Fibroblast of pulmonary artery (primary cell): ENCODE measurements at regions not wholly inside any gene's neighbourhood (a gene's known extent, or its start where the extent isn't known, plus 50 kb on each side); places are given as distances from the start of the nearest gene placed in this dataset.

Experiments used
- DNase-seq: peaks from one replicate; pipeline ENCODE4 v3.0.0-alpha.2; 2010; ENCODE audit warnings: low read depth
- H3K4me3 ChIP-seq: replicated peaks from 2 replicates; pipeline ENCODE4 v1.5.1; 2011; ENCODE audit warnings: low read depth, mild to moderate bottlenecking, control low read depth, low read length, moderate library complexity
- TF ChIP-seq, protein P1 (sequence below): IDR thresholded peaks from 2 replicates; pipeline ENCODE4 v1.5.1; 2011; ENCODE audit warnings: mild to moderate bottlenecking, control low read depth, low read length, inconsistent platforms; ENCODE audit errors: missing control alignments

DNA sequence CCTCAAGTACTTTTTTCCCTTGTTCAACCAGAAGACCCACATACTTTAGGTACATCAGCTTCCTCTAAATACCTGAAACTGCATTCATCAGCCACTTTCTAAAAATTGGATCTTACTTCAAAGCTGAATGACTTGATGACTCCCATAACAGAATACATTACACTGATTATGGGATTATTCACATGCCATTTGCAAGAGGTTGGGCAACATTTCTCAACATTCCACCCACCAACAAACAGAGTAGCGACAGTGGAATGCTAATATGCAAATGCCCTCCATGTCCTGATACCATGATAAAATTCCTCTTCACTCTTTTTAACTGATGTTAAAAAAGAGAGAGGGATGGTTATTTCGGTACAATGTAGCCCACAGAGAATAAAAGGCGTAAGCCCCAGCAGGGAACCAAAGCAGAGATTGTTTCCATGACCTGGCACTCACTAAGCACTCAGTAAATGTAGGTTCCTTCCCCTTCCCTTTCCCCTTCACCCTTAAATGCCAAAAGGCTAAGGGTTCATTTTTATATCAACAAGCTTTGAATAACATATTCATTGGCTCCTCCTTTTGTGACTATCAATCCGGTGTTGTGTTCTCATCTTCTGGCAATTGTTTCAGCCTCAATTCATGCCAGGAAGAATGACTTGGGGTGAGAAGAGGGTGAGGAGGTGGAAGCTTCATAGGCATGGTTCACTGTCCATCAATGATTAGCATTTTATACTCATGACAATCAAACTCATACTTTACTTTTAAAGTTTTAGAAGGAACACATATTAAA, 317.2 kb downstream of the DHX15 start:
- DNase-seq: peak; percentile 10
- TF ChIP-seq, protein P1, sequence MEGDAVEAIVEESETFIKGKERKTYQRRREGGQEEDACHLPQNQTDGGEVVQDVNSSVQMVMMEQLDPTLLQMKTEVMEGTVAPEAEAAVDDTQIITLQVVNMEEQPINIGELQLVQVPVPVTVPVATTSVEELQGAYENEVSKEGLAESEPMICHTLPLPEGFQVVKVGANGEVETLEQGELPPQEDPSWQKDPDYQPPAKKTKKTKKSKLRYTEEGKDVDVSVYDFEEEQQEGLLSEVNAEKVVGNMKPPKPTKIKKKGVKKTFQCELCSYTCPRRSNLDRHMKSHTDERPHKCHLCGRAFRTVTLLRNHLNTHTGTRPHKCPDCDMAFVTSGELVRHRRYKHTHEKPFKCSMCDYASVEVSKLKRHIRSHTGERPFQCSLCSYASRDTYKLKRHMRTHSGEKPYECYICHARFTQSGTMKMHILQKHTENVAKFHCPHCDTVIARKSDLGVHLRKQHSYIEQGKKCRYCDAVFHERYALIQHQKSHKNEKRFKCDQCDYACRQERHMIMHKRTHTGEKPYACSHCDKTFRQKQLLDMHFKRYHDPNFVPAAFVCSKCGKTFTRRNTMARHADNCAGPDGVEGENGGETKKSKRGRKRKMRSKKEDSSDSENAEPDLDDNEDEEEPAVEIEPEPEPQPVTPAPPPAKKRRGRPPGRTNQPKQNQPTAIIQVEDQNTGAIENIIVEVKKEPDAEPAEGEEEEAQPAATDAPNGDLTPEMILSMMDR: no peak
- H3K4me3 ChIP-seq: no peak overlapping the region

DNA sequence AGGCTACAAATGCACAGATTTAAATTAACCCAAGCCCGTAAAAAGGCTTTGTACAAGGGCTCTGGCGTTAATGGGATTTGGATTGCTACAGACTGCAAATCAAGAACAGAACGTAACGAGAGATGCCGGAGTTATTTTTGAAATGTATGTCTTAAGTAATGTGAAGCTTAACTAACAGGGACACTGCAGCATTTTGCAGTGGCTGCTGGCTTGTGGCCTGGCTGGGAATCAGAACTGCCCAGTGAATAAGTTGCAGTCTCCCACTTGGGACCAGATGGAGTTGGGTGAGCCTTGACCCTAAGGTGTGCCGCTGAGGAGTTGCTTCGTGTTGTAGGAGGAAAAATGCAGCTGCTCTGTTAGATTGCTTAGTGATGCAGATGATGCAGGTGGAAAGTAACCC, 318.4 kb downstream of the DHX15 start:
- DNase-seq: no peak
- TF ChIP-seq, protein P1: no peak
- no peak overlapping the region for H3K4me3 ChIP-seq

DNA sequence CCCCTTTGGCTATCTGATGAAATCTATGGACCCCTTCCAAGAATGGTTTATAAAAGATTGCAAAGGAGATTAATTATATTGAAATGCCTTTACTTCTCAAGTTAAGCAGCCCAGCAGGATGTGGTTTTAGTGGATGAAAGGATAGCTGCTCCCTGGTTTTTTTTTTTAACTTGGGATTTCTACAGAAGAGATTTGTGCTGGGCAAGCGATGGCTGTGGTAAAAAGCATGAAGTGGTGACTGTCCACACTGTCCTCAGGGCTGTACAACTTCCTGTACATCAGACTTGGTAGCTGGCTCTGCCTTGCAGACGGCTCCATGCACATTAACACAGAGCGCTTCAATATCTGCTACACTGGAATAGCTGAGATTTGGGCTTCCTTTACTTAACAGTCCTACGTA, 321.7 kb downstream of the DHX15 start:
- TF ChIP-seq, protein P1: no peak
- no peak overlapping the region for H3K4me3 ChIP-seq
- no peak for DNase-seq

DNA sequence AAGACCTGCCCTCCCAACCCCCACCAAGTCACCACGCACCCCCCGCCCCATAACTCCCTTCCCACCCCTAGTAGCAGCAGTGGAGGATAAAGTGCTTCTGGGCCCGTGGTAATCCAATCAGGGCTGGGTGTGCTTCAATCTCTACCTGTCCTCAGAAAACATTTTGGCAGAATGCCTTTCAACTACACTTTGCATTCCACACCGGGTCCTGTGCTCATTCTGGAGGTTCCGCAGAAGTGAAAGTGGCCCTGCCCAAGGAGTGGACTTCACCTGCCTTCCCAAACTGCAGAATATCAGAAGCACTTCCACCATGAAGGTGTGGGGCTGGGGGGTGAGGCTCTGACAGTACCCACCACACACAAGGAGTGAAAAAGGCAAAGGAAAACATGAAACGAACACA, 322.3 kb downstream of the DHX15 start:
- no peak for DNase-seq
- TF ChIP-seq, protein P1: no peak
- H3K4me3 ChIP-seq: no peak overlapping the region

DNA sequence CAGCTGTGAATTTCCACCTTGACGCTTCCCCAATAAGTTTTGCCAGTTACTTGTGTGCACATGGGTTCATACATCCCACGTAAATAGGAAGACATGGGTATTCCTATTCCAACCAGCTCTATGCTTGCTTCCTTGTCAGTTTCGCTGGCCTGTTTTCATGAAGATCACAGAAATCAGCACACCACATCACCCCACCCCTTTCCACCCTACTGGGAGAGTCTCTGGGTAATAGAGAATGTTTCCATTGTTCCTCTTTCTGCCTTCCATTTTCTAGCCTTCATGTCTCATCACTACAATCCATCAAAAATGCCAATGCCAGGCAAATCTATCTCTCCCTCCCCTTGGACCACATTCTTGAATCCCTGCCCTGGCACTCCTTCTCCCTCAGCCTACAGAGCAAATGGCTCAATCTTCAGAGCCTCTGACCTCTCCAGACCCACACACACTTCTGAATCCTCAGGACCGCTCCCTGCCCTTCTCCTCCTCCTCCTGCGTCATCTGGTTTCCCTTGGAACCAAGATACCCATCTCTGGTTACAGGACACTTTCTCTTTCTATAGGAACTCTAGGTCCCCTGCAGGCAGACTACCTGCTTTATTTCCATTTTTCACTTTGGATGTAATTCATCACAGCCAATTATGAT, 323.3 kb downstream of the DHX15 start:
- TF ChIP-seq, protein P1: no peak
- DNase-seq: no peak
- H3K4me3 ChIP-seq: no peak overlapping the region

DNA sequence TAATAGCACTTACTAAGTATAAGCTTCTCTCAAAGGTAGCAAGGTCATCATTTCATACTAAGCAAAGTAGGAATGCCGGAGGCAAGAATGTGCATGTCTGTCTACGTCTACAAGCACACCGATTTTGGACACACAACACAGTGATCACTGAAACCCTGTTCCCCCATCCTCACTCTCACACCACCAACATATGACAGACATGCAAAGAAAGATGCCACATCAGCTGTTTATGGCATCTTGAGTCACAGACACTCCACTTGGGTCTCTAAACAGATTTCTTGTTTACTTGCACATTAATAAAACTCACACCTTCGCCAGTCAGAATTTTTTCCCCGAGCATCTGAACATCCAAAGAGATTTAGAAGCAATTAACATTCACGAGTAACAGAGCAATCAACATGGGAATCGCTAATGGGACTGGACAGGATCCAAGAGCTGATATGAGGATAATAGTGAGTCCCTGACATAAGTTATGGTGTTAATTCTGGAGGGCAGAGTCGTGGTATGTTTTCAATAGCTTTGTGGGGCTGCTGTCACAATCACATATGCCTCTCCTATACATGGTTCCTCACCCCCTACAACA, 324.1 kb downstream of the DHX15 start:
- TF ChIP-seq, protein P1: no peak

More for the DNA sequence above, 324.1 kb downstream of the DHX15 start:
- H3K4me3 ChIP-seq: no peak overlapping the region
- no peak for DNase-seq
